ENCODE measurements at regions not wholly inside any gene's neighbourhood (a gene's known extent, or its start where the extent isn't known, plus 50 kb on each side); places are given as distances from the start of the nearest gene placed in this dataset.

GRCh38 chr4:83725336-83726085 is 189.6 kb downstream of the GPAT3 start:
- TF ChIP-seq, protein P1, sequence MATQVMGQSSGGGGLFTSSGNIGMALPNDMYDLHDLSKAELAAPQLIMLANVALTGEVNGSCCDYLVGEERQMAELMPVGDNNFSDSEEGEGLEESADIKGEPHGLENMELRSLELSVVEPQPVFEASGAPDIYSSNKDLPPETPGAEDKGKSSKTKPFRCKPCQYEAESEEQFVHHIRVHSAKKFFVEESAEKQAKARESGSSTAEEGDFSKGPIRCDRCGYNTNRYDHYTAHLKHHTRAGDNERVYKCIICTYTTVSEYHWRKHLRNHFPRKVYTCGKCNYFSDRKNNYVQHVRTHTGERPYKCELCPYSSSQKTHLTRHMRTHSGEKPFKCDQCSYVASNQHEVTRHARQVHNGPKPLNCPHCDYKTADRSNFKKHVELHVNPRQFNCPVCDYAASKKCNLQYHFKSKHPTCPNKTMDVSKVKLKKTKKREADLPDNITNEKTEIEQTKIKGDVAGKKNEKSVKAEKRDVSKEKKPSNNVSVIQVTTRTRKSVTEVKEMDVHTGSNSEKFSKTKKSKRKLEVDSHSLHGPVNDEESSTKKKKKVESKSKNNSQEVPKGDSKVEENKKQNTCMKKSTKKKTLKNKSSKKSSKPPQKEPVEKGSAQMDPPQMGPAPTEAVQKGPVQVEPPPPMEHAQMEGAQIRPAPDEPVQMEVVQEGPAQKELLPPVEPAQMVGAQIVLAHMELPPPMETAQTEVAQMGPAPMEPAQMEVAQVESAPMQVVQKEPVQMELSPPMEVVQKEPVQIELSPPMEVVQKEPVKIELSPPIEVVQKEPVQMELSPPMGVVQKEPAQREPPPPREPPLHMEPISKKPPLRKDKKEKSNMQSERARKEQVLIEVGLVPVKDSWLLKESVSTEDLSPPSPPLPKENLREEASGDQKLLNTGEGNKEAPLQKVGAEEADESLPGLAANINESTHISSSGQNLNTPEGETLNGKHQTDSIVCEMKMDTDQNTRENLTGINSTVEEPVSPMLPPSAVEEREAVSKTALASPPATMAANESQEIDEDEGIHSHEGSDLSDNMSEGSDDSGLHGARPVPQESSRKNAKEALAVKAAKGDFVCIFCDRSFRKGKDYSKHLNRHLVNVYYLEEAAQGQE (IDR thresholded peaks at IDR 0.05; ENCODE audit: insufficient read depth in 1 of 2, low read depth in 2 of 2, low read length in 2 of 2): no peak
- TF ChIP-seq POLR2AphosphoS5 (IDR thresholded peaks at IDR 0.05; ENCODE audit: low read depth, low read length) (no peak), SIN3A (IDR thresholded peaks at IDR 0.05; ENCODE audit: borderline replicate concordance, insufficient read depth, low read length) (no peak), TAF1 (IDR thresholded peaks at IDR 0.05; ENCODE audit: borderline replicate concordance, insufficient read depth, low read length) (no peak), FOXP2 (optimal IDR thresholded peaks at IDR 0.05; ENCODE audit: borderline replicate concordance, extremely low read depth, extremely low read length, insufficient read depth) (no peak)

Measured in PFSK-1 (cell line).